Kidney (tissue), 13 donors: ENCODE measurements at regions not wholly inside any gene's neighbourhood (a gene's known extent, or its start where the extent isn't known, plus 50 kb on each side); places are given as distances from the start of the nearest gene placed in this dataset.
A peak's percentile ranks its signal among the peaks of the same experiment; 100 is the strongest.

Source experiments
- DNase-seq, 5 donors: peaks; one replicate each; pipeline ENCODE4 v3.0.0-alpha.2; 2013 to 2020
- FAIRE-seq: peaks from 2 replicates; lab custom pipeline; 2012; peaks lifted over from hg19 to GRCh38; lab: Jason Lieb, UNC
- H3K27ac ChIP-seq, 2 donors: one replicate each; pipeline ENCODE4 v1.7.0; 2013; ENCODE audit warnings: low read depth in 2 of 2, low read length in 2 of 2, inconsistent platforms in 1 of 2
- H3K27me3 ChIP-seq: one replicate; pipeline ENCODE4 v1.7.1; 2013; ENCODE audit warnings: low read length, inconsistent platforms; ENCODE audit not compliant: control insufficient read depth, insufficient read depth
- H3K36me3 ChIP-seq, 3 donors: one replicate each; pipeline versions ENCODE4 v1.7.0 to v1.7.1; 2013; ENCODE audit warnings: low read length in 3 of 3, control low read depth in 1 of 3, inconsistent platforms in 1 of 3; ENCODE audit not compliant: insufficient read depth in 3 of 3, control insufficient read depth in 2 of 3
- H3K4me1 ChIP-seq, 3 donors: one replicate each; pipeline versions ENCODE4 v1.7.0 to v1.7.1; 2013; ENCODE audit warnings: low read length in 3 of 3, inconsistent platforms in 1 of 3, low read depth in 1 of 3; ENCODE audit not compliant: control insufficient read depth in 2 of 3, insufficient read depth in 2 of 3
- H3K4me3 ChIP-seq, 3 donors: one replicate each; pipeline versions ENCODE4 v1.7.0 to v1.8.1; 2013; ENCODE audit warnings: low read length in 3 of 3, control low read depth in 1 of 3, inconsistent platforms in 1 of 3
- H3K9ac ChIP-seq, 3 donors: one replicate each; pipeline versions ENCODE4 v1.7.0 to v1.7.1; 2013; ENCODE audit warnings: low read length in 3 of 3, control low read depth in 1 of 3, inconsistent platforms in 1 of 3
- H3K9me3 ChIP-seq, 3 donors: one replicate each; pipeline versions ENCODE4 v1.7.0 to v1.7.1; 2013; ENCODE audit warnings: low read length in 3 of 3, control low read depth in 1 of 3, inconsistent platforms in 1 of 3; ENCODE audit not compliant: control insufficient read depth in 2 of 3, insufficient read depth in 1 of 3
- CTCF ChIP-seq: IDR thresholded peaks from 3 replicates; pipeline ENCODE4 v1.5.1; 2012; ENCODE audit warnings: mild to moderate bottlenecking, moderate library complexity, borderline replicate concordance; ENCODE audit not compliant: insufficient read depth; ENCODE audit errors: extremely low read depth
- intact Hi-C: fragments of 100-400 bp; cut with DNase I; formaldehyde crosslinking; loops from one replicate; pipeline ENCODE4 v1.11.1; 2022
- donor health status: control.
- donor health status: control.
- donor health status: control.
- donor health status: control.
- donor health status: control.
- donor health status: DM: yes; HTN: yes; CAD: no.
- donor health status: Normal renal cell carcinoma (clear cell type).

GRCh38 chr10:65194126-65194525 lies 1672.9 kb downstream of the REEP3 start:
- H3K36me3 ChIP-seq: no peaks in the 10 kb centered on the region
- intact Hi-C loops: no loop called here
- no peaks in the 10 kb centered on the region for H3K4me1 ChIP-seq
- FAIRE-seq (no peak), DNase-seq (no peak)
- H3K4me3 ChIP-seq: no peak overlapping the region
- H3K9ac ChIP-seq: no peak overlapping the region
- no peak for TF ChIP-seq CTCF
- H3K27me3 ChIP-seq: no peaks in the 10 kb centered on the region
- no peak overlapping the region for H3K27ac ChIP-seq
- H3K9me3 ChIP-seq: no peaks in the 10 kb centered on the region

- DNase-seq: no peak
- no peak for FAIRE-seq
- no peak overlapping the region for H3K4me3 ChIP-seq
- H3K4me1 ChIP-seq: no peaks in the 10 kb centered on the region
- no peak overlapping the region for H3K9ac ChIP-seq
- no peaks in the 10 kb centered on the region for H3K36me3 ChIP-seq
- intact Hi-C loops: no loop called here
- no peaks in the 10 kb centered on the region for H3K9me3 ChIP-seq
- H3K27me3 ChIP-seq: no peaks in the 10 kb centered on the region
- no peak for TF ChIP-seq CTCF
- H3K27ac ChIP-seq: no peak overlapping the region
These were observed 1673.4 kb downstream of the REEP3 start for GRCh38 chr10:65194555-65194954.

- no peak overlapping the region for H3K9ac ChIP-seq
- no peaks in the 10 kb centered on the region for H3K36me3 ChIP-seq
- no peaks in the 10 kb centered on the region for H3K4me1 ChIP-seq
- H3K9me3 ChIP-seq: no peaks in the 10 kb centered on the region
- no peaks in the 10 kb centered on the region for H3K27me3 ChIP-seq
- DNase-seq (no peak), FAIRE-seq (no peak)
- intact Hi-C loops: no loop called here
- no peak for TF ChIP-seq CTCF
- H3K4me3 ChIP-seq: no peak overlapping the region
- no peak overlapping the region for H3K27ac ChIP-seq
These were observed 1674.9 kb downstream of the REEP3 start for GRCh38 chr10:65196111-65196510.

GRCh38 chr10:65197935-65198334 lies 1676.7 kb downstream of the REEP3 start:
- H3K4me3 ChIP-seq: no peak overlapping the region
- no peak overlapping the region for H3K27ac ChIP-seq
- no peaks in the 10 kb centered on the region for H3K9me3 ChIP-seq
- DNase-seq: peak in 1 of 5 donors; percentile 0
- no peak for TF ChIP-seq CTCF
- no peaks in the 10 kb centered on the region for H3K27me3 ChIP-seq
- intact Hi-C loops: no loop called here
- no peaks in the 10 kb centered on the region for H3K36me3 ChIP-seq
- no peaks in the 10 kb centered on the region for H3K4me1 ChIP-seq
- FAIRE-seq: no peak
- no peak overlapping the region for H3K9ac ChIP-seq
